ENCODE measurements at regions not wholly inside any gene's neighbourhood (a gene's known extent, or its start where the extent isn't known, plus 50 kb on each side); places are given as distances from the start of the nearest gene placed in this dataset.

DNA sequence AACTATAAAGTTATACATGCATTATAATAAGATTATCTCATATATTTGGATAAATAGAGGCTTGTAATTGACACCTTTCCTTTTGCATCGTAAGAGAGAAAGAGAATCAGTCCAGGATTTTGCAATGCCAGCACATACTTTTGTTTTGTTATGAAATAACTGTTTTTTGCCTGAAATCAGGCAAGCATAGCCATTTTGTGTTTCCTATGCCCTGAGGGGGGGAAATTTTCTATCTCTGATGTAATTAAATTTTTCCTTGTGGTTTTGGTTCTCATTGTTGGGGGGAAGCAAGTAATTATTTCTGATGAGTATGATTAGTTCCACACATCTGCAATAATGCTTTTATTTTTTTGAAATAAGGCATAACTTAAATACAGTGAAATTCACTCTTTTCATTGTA is 229.4 kb downstream of the NDFIP2 start:
- no peak overlapping the region for H3K4ac ChIP-seq (ENCODE audit: low read depth, low read length)
- H3K4me1 ChIP-seq (ENCODE audit: insufficient read depth, low read length) = no peaks in the 10 kb centered on the region
- no peak overlapping the region for H4K5ac ChIP-seq (ENCODE audit: insufficient read length, low read depth, low read length)
- H3K27me3 Mint-ChIP-seq (ENCODE audit: low read depth) = no peaks in the 10 kb centered on the region
- no peak overlapping the region for H3K27ac Mint-ChIP-seq
- no peak overlapping the region for H3T11ph ChIP-seq (ENCODE audit: low read length)
- no peaks in the 10 kb centered on the region for H3K9me3 ChIP-seq (ENCODE audit: control insufficient read depth, low read depth, low read length)
- no peak for DNase-seq
- H4K8ac ChIP-seq (replicated peaks; ENCODE audit: insufficient read length, low read depth, low read length) = no peak overlapping the region
- H4K91ac ChIP-seq (ENCODE audit: insufficient read length, low read depth, low read length) = no peak overlapping the region
- no peak overlapping the region for H2BK20ac ChIP-seq (ENCODE audit: low read depth, low read length, poor library complexity, severe bottlenecking)
- H3K18ac ChIP-seq (ENCODE audit: insufficient read length, low read depth, low read length) = no peak overlapping the region
- H2BK15ac ChIP-seq (ENCODE audit: low read depth, low read length) = no peak overlapping the region
- no peaks in the 10 kb centered on the region for H3K79me1 ChIP-seq (ENCODE audit: insufficient read depth, low read depth, low read length, poor library complexity, severe bottlenecking)
- H3K4me1 Mint-ChIP-seq = no peaks in the 10 kb centered on the region
- no peak overlapping the region for H2BK5ac ChIP-seq (ENCODE audit: insufficient read length, low read length)
- no peak overlapping the region for H3K9ac ChIP-seq (ENCODE audit: extremely low read depth, insufficient read length, low read length)
- no peak overlapping the region for H3K56ac ChIP-seq (ENCODE audit: insufficient read length, low read depth, low read length)
- H3K9me3 Mint-ChIP-seq = no peaks in the 10 kb centered on the region
- no peak overlapping the region for H3K14ac ChIP-seq (ENCODE audit: insufficient read depth, low read length)
- H3K27ac ChIP-seq (ENCODE audit: insufficient read length, low read depth, low read length) = no peak overlapping the region
- no peak overlapping the region for H2AK5ac ChIP-seq (ENCODE audit: insufficient read length, low read length)
- no peaks in the 10 kb centered on the region for H3K79me2 ChIP-seq (ENCODE audit: insufficient read depth, low read length)
- H3K23me2 ChIP-seq (ENCODE audit: insufficient read length, low read depth, low read length, poor library complexity, severe bottlenecking) = no peaks in the 10 kb centered on the region
- WGBS (ENCODE audit: extremely low coverage, insufficient read length, low lambda C conversion rate) = no CpG with 5 or more reads among the region's 1 CpG
- no peak overlapping the region for H2AFZ ChIP-seq (ENCODE audit: low read length)
- no peak overlapping the region for H3K4me3 Mint-ChIP-seq
- no peak overlapping the region for H2BK12ac ChIP-seq (ENCODE audit: insufficient read length, low read depth, low read length)
- H2BK120ac ChIP-seq (ENCODE audit: low read depth, low read length, poor library complexity, severe bottlenecking) = no peak overlapping the region
- H3K4me2 ChIP-seq (ENCODE audit: insufficient read depth, insufficient read length, low read length) = no peak overlapping the region
- TF ChIP-seq, protein P1, sequence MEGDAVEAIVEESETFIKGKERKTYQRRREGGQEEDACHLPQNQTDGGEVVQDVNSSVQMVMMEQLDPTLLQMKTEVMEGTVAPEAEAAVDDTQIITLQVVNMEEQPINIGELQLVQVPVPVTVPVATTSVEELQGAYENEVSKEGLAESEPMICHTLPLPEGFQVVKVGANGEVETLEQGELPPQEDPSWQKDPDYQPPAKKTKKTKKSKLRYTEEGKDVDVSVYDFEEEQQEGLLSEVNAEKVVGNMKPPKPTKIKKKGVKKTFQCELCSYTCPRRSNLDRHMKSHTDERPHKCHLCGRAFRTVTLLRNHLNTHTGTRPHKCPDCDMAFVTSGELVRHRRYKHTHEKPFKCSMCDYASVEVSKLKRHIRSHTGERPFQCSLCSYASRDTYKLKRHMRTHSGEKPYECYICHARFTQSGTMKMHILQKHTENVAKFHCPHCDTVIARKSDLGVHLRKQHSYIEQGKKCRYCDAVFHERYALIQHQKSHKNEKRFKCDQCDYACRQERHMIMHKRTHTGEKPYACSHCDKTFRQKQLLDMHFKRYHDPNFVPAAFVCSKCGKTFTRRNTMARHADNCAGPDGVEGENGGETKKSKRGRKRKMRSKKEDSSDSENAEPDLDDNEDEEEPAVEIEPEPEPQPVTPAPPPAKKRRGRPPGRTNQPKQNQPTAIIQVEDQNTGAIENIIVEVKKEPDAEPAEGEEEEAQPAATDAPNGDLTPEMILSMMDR (conservative IDR thresholded peaks at IDR 0.05) = no peak
- H3K27me3 ChIP-seq (ENCODE audit: insufficient read depth, low read length) = no peaks in the 10 kb centered on the region
- H4K20me1 ChIP-seq (ENCODE audit: control insufficient read depth, insufficient read depth, insufficient read length) = no peaks in the 10 kb centered on the region
- H3K23ac ChIP-seq (ENCODE audit: insufficient read length, low read depth, low read length) = no peak overlapping the region
- H3K36me3 Mint-ChIP-seq (ENCODE audit: insufficient read depth in 1 of 3, low read depth in 3 of 3) = no peaks in the 10 kb centered on the region
